ENCODE measurements at regions not wholly inside any gene's neighbourhood (a gene's known extent, or its start where the extent isn't known, plus 50 kb on each side); places are given as distances from the start of the nearest gene placed in this dataset.
"Not testable (repeated sequence)": the region's sequence is repeated elsewhere in the genome, so short reads cannot be mapped to it uniquely, and the experiment has no call there.

- ATAC-seq; H3K27me3 Mint-ChIP-seq; H3K27ac Mint-ChIP-seq; H3K4me1 Mint-ChIP-seq; H3K9me3 Mint-ChIP-seq (ENCODE audit: low read depth); H3K4me3 Mint-ChIP-seq; DNase-seq; H3K36me3 Mint-ChIP-seq; CTCF ChIA-PET: not testable (repeated sequence)
These were observed 119.7 kb downstream of the LAT start for GRCh38 chr16:29104600-29104999.

- H3K9me3 Mint-ChIP-seq (ENCODE audit: low read depth); H3K4me1 Mint-ChIP-seq; CTCF ChIA-PET; H3K36me3 Mint-ChIP-seq; H3K4me3 Mint-ChIP-seq; ATAC-seq; H3K27me3 Mint-ChIP-seq; DNase-seq; H3K27ac Mint-ChIP-seq: not testable (repeated sequence)
These were observed 113.1 kb downstream of the LAT start for GRCh38 chr16:29097965-29098364.

- peak; percentile 79 for ATAC-seq
- H3K4me3 Mint-ChIP-seq; H3K9me3 Mint-ChIP-seq (ENCODE audit: low read depth); DNase-seq; H3K27me3 Mint-ChIP-seq; H3K4me1 Mint-ChIP-seq: not testable (repeated sequence)
- CTCF ChIA-PET, result interaction anchor here (0.7 kb wide), 1 partner anchor 118 kb away, joined by 3 read pairs; no protein-coding TSS in a partner anchor
- Mint-ChIP-seq H3K36me3 (peaks cover 11% of the 10 kb centered on the region), H3K27ac (peak overlapping the region; percentile 68)
These were observed 110.1 kb downstream of the LAT start for GRCh38 chr16:29094729-29095624.

GRCh38 chr16:29094325-29094724 is 109.5 kb downstream of the LAT start:
- H3K4me3 Mint-ChIP-seq; H3K27me3 Mint-ChIP-seq; H3K4me1 Mint-ChIP-seq; DNase-seq; H3K9me3 Mint-ChIP-seq (ENCODE audit: low read depth): not testable (repeated sequence)
- peaks cover 11% of the 10 kb centered on the region for H3K36me3 Mint-ChIP-seq
- ATAC-seq, result peak; percentile 73
- CTCF ChIA-PET, result interaction anchor here (0.7 kb wide), 1 partner anchor 117 kb away, joined by 3 read pairs; no protein-coding TSS in a partner anchor
- H3K27ac Mint-ChIP-seq, result peak overlapping the region; percentile 68

GRCh38 chr16:29089679-29090078 is 104.8 kb downstream of the LAT start:
- DNase-seq; H3K27ac Mint-ChIP-seq; CTCF ChIA-PET; H3K27me3 Mint-ChIP-seq; H3K9me3 Mint-ChIP-seq (ENCODE audit: low read depth); ATAC-seq; H3K4me3 Mint-ChIP-seq: not testable (repeated sequence)
- Mint-ChIP-seq H3K36me3 (peaks cover 27% of the 10 kb centered on the region), H3K4me1 (peaks cover 17% of the 10 kb centered on the region)

- Mint-ChIP-seq H3K4me1 (peaks cover 18% of the 10 kb centered on the region), H3K36me3 (peaks cover 27% of the 10 kb centered on the region)
- H3K9me3 Mint-ChIP-seq (ENCODE audit: low read depth); DNase-seq; CTCF ChIA-PET; H3K4me3 Mint-ChIP-seq; H3K27me3 Mint-ChIP-seq; H3K27ac Mint-ChIP-seq: not testable (repeated sequence)
- peak; percentile 47 for ATAC-seq
These were observed 102.8 kb downstream of the LAT start for GRCh38 chr16:29087673-29088072.

- Mint-ChIP-seq H3K4me1 (peaks cover 16% of the 10 kb centered on the region), H3K27ac (peak overlapping the region; percentile 82), H3K36me3 (peaks cover 15% of the 10 kb centered on the region), H3K4me3 (peak overlapping the region; percentile 81)
- ATAC-seq, result peak; percentile 89
- H3K27me3 Mint-ChIP-seq; H3K9me3 Mint-ChIP-seq (ENCODE audit: low read depth); CTCF ChIA-PET: not testable (repeated sequence)
- DNase-seq, result peak; percentile 64
These were observed 97.2 kb downstream of the LAT start for GRCh38 chr16:29081829-29082639.

- peak; percentile 93 for ATAC-seq
- H3K27ac Mint-ChIP-seq, result peak overlapping the region; percentile 99
- peak; percentile 64 for DNase-seq
- H3K9me3 Mint-ChIP-seq (ENCODE audit: low read depth); H3K27me3 Mint-ChIP-seq; H3K36me3 Mint-ChIP-seq: not testable (repeated sequence)
- H3K4me3 Mint-ChIP-seq, result peak overlapping the region; percentile 92
- CTCF ChIA-PET, result interaction anchor here (0.9 to 1.7 kb wide), 4 partner anchors 97 to 130 kb away, joined by 4 to 6 read pairs (median 5); partner anchors contain the start of gene SPNS1
- peaks cover 26% of the 10 kb centered on the region for H3K4me1 Mint-ChIP-seq
These were observed 89.9 kb downstream of the LAT start for GRCh38 chr16:29074554-29075402.

- ATAC-seq; H3K4me3 Mint-ChIP-seq; CTCF ChIA-PET; DNase-seq; H3K36me3 Mint-ChIP-seq; H3K9me3 Mint-ChIP-seq (ENCODE audit: low read depth); H3K27ac Mint-ChIP-seq; H3K4me1 Mint-ChIP-seq; H3K27me3 Mint-ChIP-seq: not testable (repeated sequence)
These were observed 77.4 kb downstream of the LAT start for GRCh38 chr16:29062235-29062634.

GRCh38 chr16:29061467-29061921 is 76.6 kb downstream of the LAT start:
- H3K27me3 Mint-ChIP-seq; ATAC-seq; H3K27ac Mint-ChIP-seq; H3K4me3 Mint-ChIP-seq; H3K4me1 Mint-ChIP-seq; CTCF ChIA-PET; H3K9me3 Mint-ChIP-seq (ENCODE audit: low read depth); DNase-seq; H3K36me3 Mint-ChIP-seq: not testable (repeated sequence)

GRCh38 chr16:29060022-29060810 is 75.4 kb downstream of the LAT start:
- H3K36me3 Mint-ChIP-seq; ATAC-seq; H3K27ac Mint-ChIP-seq; H3K9me3 Mint-ChIP-seq (ENCODE audit: low read depth); DNase-seq; CTCF ChIA-PET; H3K27me3 Mint-ChIP-seq; H3K4me1 Mint-ChIP-seq; H3K4me3 Mint-ChIP-seq: not testable (repeated sequence)

- ATAC-seq; H3K4me3 Mint-ChIP-seq; H3K27ac Mint-ChIP-seq; H3K36me3 Mint-ChIP-seq; DNase-seq; CTCF ChIA-PET; H3K27me3 Mint-ChIP-seq; H3K4me1 Mint-ChIP-seq; H3K9me3 Mint-ChIP-seq (ENCODE audit: low read depth): not testable (repeated sequence)
These were observed 74.7 kb downstream of the LAT start for GRCh38 chr16:29059575-29059974.

All from activated CD8-positive, alpha-beta memory T cell treated with anti-CD3 and anti-CD28 coated beads, Interleukin-2, amount 10 ng/mL, durations not matched to agents 7 days and 5 days (primary cell).